HUES48 (cell line): ENCODE measurements at regions not wholly inside any gene's neighbourhood (a gene's known extent, or its start where the extent isn't known, plus 50 kb on each side); places are given as distances from the start of the nearest gene placed in this dataset.

Experiments used
- H3K27ac ChIP-seq: one replicate; pipeline ENCODE4 v1.7.0; 2013; ENCODE audit warnings: low read depth, low read length, inconsistent platforms
- H3K27me3 ChIP-seq: 2 replicates; pipeline ENCODE4 v1.6.1; 2013; ENCODE audit warnings: mild to moderate bottlenecking, low read length; ENCODE audit not compliant: control insufficient read depth, insufficient read depth
- H3K36me3 ChIP-seq: 2 replicates; pipeline ENCODE4 v1.6.1; 2013; ENCODE audit warnings: low read length; ENCODE audit not compliant: control insufficient read depth, insufficient read depth
- H3K4me1 ChIP-seq: 2 replicates; pipeline ENCODE4 v1.6.1; 2013; ENCODE audit warnings: mild to moderate bottlenecking, low read length; ENCODE audit not compliant: control insufficient read depth, insufficient read depth
- H3K4me3 ChIP-seq: 2 replicates; pipeline ENCODE4 v1.5.1; 2013; ENCODE audit warnings: mild to moderate bottlenecking, low read depth, low read length
- H3K9ac ChIP-seq: 2 replicates; pipeline ENCODE4 v1.6.1; 2013; ENCODE audit warnings: mild to moderate bottlenecking, low read depth, low read length, moderate library complexity
- H3K9me3 ChIP-seq: 2 replicates; pipeline ENCODE4 v1.6.1; 2013; ENCODE audit warnings: low read length; ENCODE audit not compliant: control insufficient read depth, insufficient read depth

DNA sequence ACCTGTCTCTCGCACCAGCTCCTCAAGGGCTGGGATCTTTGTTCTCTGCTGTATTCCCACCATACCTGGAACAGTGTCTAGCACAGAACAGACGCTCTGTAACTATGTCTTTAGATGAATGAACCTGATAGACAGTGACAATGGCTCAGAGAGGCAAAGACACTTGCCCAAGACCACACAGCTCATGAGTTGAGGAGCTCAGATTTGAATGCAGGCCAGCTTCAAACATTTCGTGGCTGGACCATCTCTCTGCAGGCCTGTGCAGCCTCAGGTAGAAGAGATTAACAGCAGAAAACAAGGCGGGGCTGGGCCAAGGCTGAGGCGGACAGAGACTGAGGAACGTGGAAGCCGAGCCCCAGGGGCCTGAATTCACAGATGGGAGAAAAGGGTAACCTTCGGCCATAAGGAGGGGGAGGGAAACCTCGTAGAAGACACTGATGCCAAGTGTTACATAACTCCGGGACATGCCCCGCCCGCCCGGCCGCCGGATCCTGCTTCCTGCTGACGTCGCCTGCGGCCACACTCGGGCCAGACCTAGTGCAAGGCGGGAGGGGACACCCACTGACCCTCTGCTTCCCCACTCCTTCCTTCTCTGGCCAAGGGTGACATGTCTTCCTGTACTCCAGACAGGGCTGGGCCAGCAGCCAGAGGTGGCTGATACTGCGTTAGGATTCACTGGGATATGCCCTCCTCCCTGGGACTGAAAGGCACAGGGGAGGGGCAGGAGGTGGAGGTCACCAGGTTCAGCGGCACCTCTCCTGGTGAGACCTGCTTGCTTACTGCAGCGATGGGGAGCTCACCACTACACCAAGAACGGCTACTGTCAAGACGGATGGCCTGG lies 86.8 kb downstream of the RFLNA start:
- H3K4me1 ChIP-seq, result no peaks in the 10 kb centered on the region
- H3K9ac ChIP-seq, result no peak overlapping the region
- no peak overlapping the region for H3K4me3 ChIP-seq
- H3K36me3 ChIP-seq, result peaks cover 74% of the 10 kb centered on the region
- no peaks in the 10 kb centered on the region for H3K27me3 ChIP-seq
- H3K27ac ChIP-seq, result no peak overlapping the region
- H3K9me3 ChIP-seq, result no peaks in the 10 kb centered on the region

GRCh38 chr12:124380796-124381455 lies 86.0 kb downstream of the RFLNA start:
- Histone ChIP-seq H3K27ac (no peak overlapping the region), H3K27me3 (no peaks in the 10 kb centered on the region), H3K4me1 (no peaks in the 10 kb centered on the region), H3K9ac (no peak overlapping the region), H3K4me3 (no peak overlapping the region), H3K36me3 (peaks cover 79% of the 10 kb centered on the region), H3K9me3 (no peaks in the 10 kb centered on the region)

GRCh38 chr12:124379938-124380754 lies 85.3 kb downstream of the RFLNA start:
- no peaks in the 10 kb centered on the region for H3K27me3 ChIP-seq
- no peak overlapping the region for H3K4me3 ChIP-seq
- H3K9me3 ChIP-seq, result no peaks in the 10 kb centered on the region
- no peak overlapping the region for H3K9ac ChIP-seq
- H3K27ac ChIP-seq, result no peak overlapping the region
- H3K36me3 ChIP-seq, result peaks cover 72% of the 10 kb centered on the region
- no peaks in the 10 kb centered on the region for H3K4me1 ChIP-seq

DNA sequence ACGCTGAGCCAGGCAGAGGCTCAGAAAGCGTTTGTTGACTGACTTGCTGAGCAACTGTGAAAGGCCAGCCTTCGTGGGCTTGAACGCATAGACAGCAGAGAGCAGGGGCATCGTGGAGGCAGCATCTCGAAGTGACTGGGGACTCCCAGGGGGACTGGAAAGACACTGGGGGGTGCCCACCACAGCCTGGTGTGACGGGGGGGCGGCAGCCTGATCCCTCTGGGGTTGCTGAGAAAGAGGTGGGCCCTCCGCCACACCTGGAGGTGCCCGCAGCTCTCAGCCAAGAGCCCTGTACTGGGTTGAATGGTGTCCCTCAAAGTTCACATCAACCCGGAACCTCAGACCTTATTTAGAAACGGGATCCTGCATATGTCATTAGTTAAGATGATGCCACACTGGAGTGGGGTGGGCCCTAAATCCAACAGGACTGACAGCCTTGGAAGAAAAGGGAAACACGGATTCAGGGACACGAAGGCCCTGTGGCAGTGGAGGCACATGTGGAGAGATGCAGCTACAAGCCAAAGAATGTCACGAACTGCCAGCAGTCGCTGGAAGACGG lies 84.6 kb downstream of the RFLNA start:
- H3K9ac ChIP-seq, result no peak overlapping the region
- no peak overlapping the region for H3K4me3 ChIP-seq
- no peaks in the 10 kb centered on the region for H3K27me3 ChIP-seq
- peaks cover 73% of the 10 kb centered on the region for H3K36me3 ChIP-seq
- H3K4me1 ChIP-seq, result no peaks in the 10 kb centered on the region
- no peak overlapping the region for H3K27ac ChIP-seq
- no peaks in the 10 kb centered on the region for H3K9me3 ChIP-seq

DNA sequence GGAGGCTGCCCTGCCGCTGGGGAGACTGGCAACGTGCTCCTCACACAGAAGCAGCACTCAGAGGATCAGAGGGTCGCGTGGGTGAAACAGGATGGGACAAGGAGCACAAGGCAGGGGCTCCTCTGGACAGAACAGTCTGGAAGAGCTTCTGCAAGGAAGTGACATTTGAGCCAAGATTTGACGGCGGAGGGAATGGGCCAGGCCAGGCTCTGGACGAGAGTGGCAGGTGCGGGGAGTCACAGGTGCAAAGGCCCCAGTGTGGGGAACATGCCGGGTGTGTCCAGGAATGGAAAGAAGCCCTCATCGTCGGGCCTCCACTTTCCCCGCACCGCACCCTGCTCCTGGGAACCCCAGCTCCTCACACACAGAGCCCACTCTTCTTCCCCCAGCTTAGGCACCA lies 84.0 kb downstream of the RFLNA start:
- Histone ChIP-seq H3K36me3 (peaks cover 76% of the 10 kb centered on the region), H3K4me3 (no peak overlapping the region), H3K27ac (no peak overlapping the region), H3K9ac (no peak overlapping the region), H3K4me1 (no peaks in the 10 kb centered on the region), H3K27me3 (no peaks in the 10 kb centered on the region), H3K9me3 (no peaks in the 10 kb centered on the region)

GRCh38 chr12:124377981-124378509 lies 83.2 kb downstream of the RFLNA start:
- peaks cover 69% of the 10 kb centered on the region for H3K36me3 ChIP-seq
- H3K27ac ChIP-seq, result no peak overlapping the region
- H3K4me1 ChIP-seq, result no peaks in the 10 kb centered on the region

GRCh38 chr12:124376435-124376834 lies 81.5 kb downstream of the RFLNA start:
- no peaks in the 10 kb centered on the region for H3K9me3 ChIP-seq
- peaks cover 63% of the 10 kb centered on the region for H3K36me3 ChIP-seq
- no peaks in the 10 kb centered on the region for H3K27me3 ChIP-seq
- H3K9ac ChIP-seq, result no peak overlapping the region
- H3K4me1 ChIP-seq, result no peaks in the 10 kb centered on the region
- H3K27ac ChIP-seq, result no peak overlapping the region
- H3K4me3 ChIP-seq, result no peak overlapping the region

More at GRCh38 chr12:124377981-124378509, 83.2 kb downstream of the RFLNA start:
- no peaks in the 10 kb centered on the region for H3K27me3 ChIP-seq
- no peak overlapping the region for H3K4me3 ChIP-seq
- no peaks in the 10 kb centered on the region for H3K9me3 ChIP-seq
- no peak overlapping the region for H3K9ac ChIP-seq

DNA sequence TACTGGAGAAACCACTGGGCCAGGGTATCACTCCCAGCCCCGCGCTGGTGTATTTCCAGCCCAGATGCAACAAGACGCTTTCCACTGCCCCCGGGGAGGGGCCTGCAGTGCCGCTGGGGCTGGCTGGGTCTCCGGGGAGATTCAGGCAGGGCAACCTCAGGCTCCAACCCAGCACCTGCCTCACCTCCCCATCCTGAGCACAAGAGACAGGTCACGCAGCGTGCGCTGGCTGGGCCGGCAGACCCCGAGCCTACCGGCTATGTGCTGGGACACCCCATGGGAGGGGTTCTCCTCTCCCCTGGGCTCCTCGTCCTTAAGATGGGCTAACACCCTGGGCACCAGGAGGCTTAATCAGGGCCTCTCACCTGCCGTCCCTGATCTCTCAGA lies 80.9 kb downstream of the RFLNA start:
- Histone ChIP-seq H3K27ac (no peak overlapping the region), H3K27me3 (no peaks in the 10 kb centered on the region), H3K4me3 (no peak overlapping the region), H3K9ac (no peak overlapping the region), H3K36me3 (peaks cover 64% of the 10 kb centered on the region), H3K9me3 (no peaks in the 10 kb centered on the region), H3K4me1 (no peaks in the 10 kb centered on the region)

DNA sequence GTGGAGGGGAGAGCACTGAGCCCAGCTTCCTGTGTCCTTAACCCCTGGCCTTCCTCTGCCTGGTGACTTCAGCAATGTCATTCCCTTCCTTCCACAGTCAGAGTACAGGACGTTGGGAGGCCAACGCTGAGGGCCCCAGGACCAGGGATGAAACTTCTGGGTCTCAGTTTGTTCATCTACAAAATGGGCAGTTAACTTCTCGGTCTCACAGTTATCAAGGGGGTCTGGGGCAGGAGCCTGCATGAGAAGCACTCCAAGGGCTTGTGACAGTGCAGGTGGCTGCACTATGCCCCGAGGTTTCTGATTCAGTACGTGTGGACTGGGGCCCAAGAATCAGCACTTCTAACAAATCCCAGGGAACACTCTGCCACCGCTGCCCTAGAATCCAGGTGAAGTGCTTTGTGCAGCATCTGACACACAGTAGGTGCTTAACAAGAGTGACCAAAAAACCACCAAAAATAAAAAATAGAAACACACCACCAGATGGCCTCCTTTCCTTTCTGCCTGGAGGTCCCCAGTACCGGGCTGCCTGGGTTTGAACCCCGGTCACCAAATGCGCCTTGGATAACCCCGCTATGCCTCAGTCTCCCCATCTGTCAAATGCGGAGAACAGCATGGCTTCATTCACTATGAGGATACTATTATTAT lies 80.4 kb downstream of the RFLNA start:
- Histone ChIP-seq H3K9me3 (no peaks in the 10 kb centered on the region), H3K4me3 (no peak overlapping the region), H3K4me1 (no peaks in the 10 kb centered on the region), H3K9ac (no peak overlapping the region), H3K27me3 (no peaks in the 10 kb centered on the region), H3K27ac (no peak overlapping the region), H3K36me3 (peaks cover 67% of the 10 kb centered on the region)

- H3K27ac ChIP-seq, result no peak overlapping the region
- H3K36me3 ChIP-seq, result peaks cover 68% of the 10 kb centered on the region
- H3K9me3 ChIP-seq, result no peaks in the 10 kb centered on the region
- H3K4me3 ChIP-seq, result no peak overlapping the region
- H3K9ac ChIP-seq, result no peak overlapping the region
- no peaks in the 10 kb centered on the region for H3K4me1 ChIP-seq
- H3K27me3 ChIP-seq, result no peaks in the 10 kb centered on the region
Observed at GRCh38 chr12:124374567-124374966, 79.7 kb downstream of the RFLNA start.
